Aorta (tissue), 5 donors: ENCODE measurements at regions not wholly inside any gene's neighbourhood (a gene's known extent, or its start where the extent isn't known, plus 50 kb on each side); places are given as distances from the start of the nearest gene placed in this dataset.

Experiments used
- ATAC-seq: fragments of 200-7000 bp; cut with Tn5 transposase; one replicate; pipeline ENCODE4 v1.9.1; 2022; ENCODE audit warnings: moderate library complexity; ENCODE audit not compliant: low FRiP score
- DNase-seq, 2 donors: peaks; one replicate each; pipeline ENCODE4 v3.0.0-alpha.2; 2020
- H3K27ac ChIP-seq, 2 donors: one replicate each; pipeline ENCODE4 v1.5.1; 2013; ENCODE audit warnings: low read length in 2 of 2, mild to moderate bottlenecking in 2 of 2, moderate library complexity in 2 of 2, control low read depth in 1 of 2, inconsistent platforms in 1 of 2, low read depth in 1 of 2
- H3K27me3 ChIP-seq, 2 donors: one replicate each; pipeline ENCODE4 v1.6.1; 2013; ENCODE audit warnings: control low read depth in 1 of 2, low read length in 1 of 2, mild to moderate bottlenecking in 1 of 2, moderate library complexity in 1 of 2; ENCODE audit not compliant: insufficient read depth in 2 of 2, control insufficient read depth in 1 of 2
- H3K36me3 ChIP-seq, 2 donors: one replicate each; pipeline ENCODE4 v1.6.1; 2013; ENCODE audit warnings: control low read depth in 1 of 2, low read length in 1 of 2, mild to moderate bottlenecking in 1 of 2; ENCODE audit not compliant: insufficient read depth in 2 of 2, control insufficient read depth in 1 of 2
- H3K4me1 ChIP-seq, 2 donors: one replicate each; pipeline ENCODE4 v1.6.1; 2013; ENCODE audit warnings: low read length in 2 of 2, control low read depth in 1 of 2, mild to moderate bottlenecking in 1 of 2, moderate library complexity in 1 of 2; ENCODE audit not compliant: insufficient read depth in 2 of 2, control insufficient read depth in 1 of 2
- H3K4me3 ChIP-seq, 2 donors: one replicate each; pipeline ENCODE4 v1.5.1; 2013; ENCODE audit warnings: low read length in 2 of 2, control low read depth in 1 of 2, mild to moderate bottlenecking in 1 of 2
- H3K9me3 ChIP-seq: one replicate; pipeline ENCODE4 v1.6.1; 2013; ENCODE audit warnings: mild to moderate bottlenecking, low read length; ENCODE audit not compliant: control insufficient read depth
- WGBS, 2 donors: extraction: QIAGEN DNeasy Blood & Tissue Kit; methylation state at CpG; one replicate each; pipeline ENCODE4 v1.1.7; 2013; 5-methylcytosine and 5-hydroxymethylcytosine counted together
- intact Hi-C, 2 donors: fragments of 100-400 bp; cut with DNase I; formaldehyde crosslinking; loops; one replicate each; pipeline versions ENCODE4 v1.14.2 to v1.15.0; 2022
- donor health status: healthy with polysubstance abuse.
- donor health status: Bipolar disorder and iron deficiency.
- donor health status: DM: no; HTN: no; CAD: no.
- donor health status: DM: no; HTN: no; CAD: no.
- donor health status: DM: yes; HTN: yes; CAD: no.

DNA sequence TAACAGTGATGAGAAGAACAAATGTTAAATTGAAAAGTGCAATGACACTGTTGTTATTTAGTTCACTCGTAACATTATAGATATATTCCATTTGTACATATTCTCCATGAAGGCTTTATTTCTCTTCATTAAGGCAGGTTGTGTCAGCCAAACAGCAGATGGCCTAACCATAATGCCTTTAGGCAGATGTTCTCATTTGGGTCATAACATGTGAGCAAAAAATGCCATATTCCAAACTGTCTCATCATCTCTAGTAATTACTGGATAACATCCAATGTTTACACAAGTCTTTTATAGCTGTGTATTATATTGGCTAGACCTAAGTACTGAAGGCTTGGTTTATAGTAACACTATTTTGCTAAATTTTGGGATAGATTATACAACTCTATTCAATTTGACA lies 87.2 kb upstream of the CHODL start:
- Histone ChIP-seq H3K9me3 (peaks cover 4% of the 10 kb centered on the region), H3K27me3 (no peaks in the 10 kb centered on the region), H3K36me3 (no peaks in the 10 kb centered on the region), H3K4me1 (no peaks in the 10 kb centered on the region), H3K4me3 (no peak overlapping the region), H3K27ac (no peak overlapping the region)
- 93 to 100% methylated on average over 1 of the region's 1 CpG for WGBS, 2 donors
- intact Hi-C loops = no loop called here
- no peak for ATAC-seq
- DNase-seq = no peak

DNA sequence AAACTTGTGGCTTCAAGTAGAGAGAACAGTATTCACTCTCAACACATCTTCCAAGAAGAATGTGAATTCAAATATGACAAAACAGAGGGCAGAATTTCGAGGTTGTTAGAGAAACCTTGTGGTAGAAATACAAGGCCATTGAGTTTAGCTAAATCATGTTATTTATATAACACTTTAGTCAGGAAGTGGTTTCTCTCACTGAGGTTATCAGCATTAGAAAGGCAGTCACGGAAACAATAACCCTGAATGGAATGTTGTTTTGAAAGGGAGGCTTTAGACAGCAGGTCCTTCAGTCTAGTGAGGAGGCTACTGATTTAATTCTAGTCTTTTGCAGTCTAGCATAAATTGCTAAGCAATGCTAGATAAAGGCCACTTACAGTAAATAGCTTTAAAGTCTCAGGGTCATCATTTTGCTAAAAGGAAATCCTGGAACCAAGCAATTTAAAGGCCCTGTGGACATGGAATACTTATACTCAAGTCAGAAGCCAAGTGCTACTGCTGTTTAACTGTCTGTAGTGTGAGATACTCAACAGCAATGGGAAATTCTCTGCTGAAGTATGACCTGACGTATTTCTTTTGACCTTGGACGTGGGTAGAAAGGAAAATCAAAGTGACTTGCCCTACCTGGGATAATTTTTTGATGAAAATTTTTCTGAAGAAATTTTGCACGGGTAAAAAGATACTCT lies 89.0 kb upstream of the CHODL start:
- WGBS, 2 donors = 46 to 49% methylated on average over 5 of the region's 5 CpGs
- Histone ChIP-seq H3K9me3 (peaks cover 4% of the 10 kb centered on the region), H3K4me3 (no peak overlapping the region), H3K36me3 (no peaks in the 10 kb centered on the region), H3K27me3 (no peaks in the 10 kb centered on the region), H3K4me1 (no peaks in the 10 kb centered on the region), H3K27ac (no peak overlapping the region)
- no peak for DNase-seq
- intact Hi-C loops = no loop called here
- no peak for ATAC-seq

DNA sequence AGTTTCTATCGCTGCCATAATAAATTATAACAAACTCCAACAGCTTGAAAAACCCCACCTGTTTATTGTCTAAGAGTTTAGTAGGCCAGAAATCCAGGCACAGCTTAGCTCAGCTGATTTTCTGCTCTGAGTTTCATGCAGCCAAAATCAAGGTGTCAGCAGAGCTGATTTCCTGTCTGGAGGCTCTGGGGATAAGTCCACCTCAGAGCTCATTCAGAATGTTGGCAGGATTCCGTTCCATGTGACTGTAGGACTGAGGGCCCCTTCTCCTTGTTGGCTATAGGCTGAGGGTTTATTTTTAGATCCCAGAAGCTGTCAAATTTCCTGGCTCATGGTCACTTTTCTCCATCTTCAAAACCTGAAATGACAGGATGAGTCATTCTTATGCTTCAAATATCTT lies 91.6 kb upstream of the CHODL start:
- 53 to 57% methylated on average over 2 of the region's 2 CpGs for WGBS, 2 donors
- DNase-seq = no peak
- H3K27ac ChIP-seq = no peak overlapping the region
- no peaks in the 10 kb centered on the region for H3K4me1 ChIP-seq
- H3K9me3 ChIP-seq = peaks cover 3% of the 10 kb centered on the region
- no peak overlapping the region for H3K4me3 ChIP-seq
- ATAC-seq = no peak
- intact Hi-C loops = no loop called here
- no peaks in the 10 kb centered on the region for H3K27me3 ChIP-seq
- no peaks in the 10 kb centered on the region for H3K36me3 ChIP-seq

GRCh38 chr21:18152371-18152770 lies 92.3 kb upstream of the CHODL start:
- H3K27ac ChIP-seq = no peak overlapping the region
- ATAC-seq (no peak), DNase-seq (no peak)
- H3K9me3 ChIP-seq = peaks cover 3% of the 10 kb centered on the region
- H3K4me3 ChIP-seq = no peak overlapping the region
- intact Hi-C loops = no loop called here
- no peaks in the 10 kb centered on the region for H3K27me3 ChIP-seq
- H3K4me1 ChIP-seq = no peaks in the 10 kb centered on the region
- WGBS, 2 donors = 82 to 83% methylated on average over 2 of the region's 2 CpGs
- no peaks in the 10 kb centered on the region for H3K36me3 ChIP-seq

DNA sequence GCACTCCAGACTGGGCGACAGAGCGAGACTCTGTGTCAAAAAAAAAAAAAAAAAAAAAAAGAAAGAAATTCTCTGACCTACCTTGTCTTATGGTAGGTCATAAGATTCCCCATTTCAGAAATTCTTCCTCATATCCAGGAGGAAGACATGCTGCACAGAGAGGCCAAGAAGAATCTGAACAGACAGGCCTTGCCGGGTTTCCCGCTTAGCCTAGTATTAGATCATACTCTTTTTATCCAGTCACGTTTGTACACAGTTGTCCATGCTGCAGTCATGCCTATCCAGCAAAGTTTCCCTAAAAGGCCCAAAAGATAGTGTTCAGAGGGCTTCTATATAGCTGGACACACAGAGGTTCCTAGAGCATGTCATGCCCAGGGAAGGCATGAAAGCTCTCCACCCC lies 93.6 kb upstream of the CHODL start:
- Histone ChIP-seq H3K27ac (no peak overlapping the region), H3K9me3 (peaks cover 1% of the 10 kb centered on the region), H3K36me3 (no peaks in the 10 kb centered on the region), H3K4me3 (no peak overlapping the region), H3K27me3 (no peaks in the 10 kb centered on the region), H3K4me1 (no peaks in the 10 kb centered on the region)
- WGBS, 2 donors = 92 to 93% methylated on average over 5 of the region's 5 CpGs
- ATAC-seq = no peak
- intact Hi-C loops = no loop called here
- no peak for DNase-seq

- H3K36me3 ChIP-seq = no peaks in the 10 kb centered on the region
- intact Hi-C loops = no loop called here
- no peaks in the 10 kb centered on the region for H3K4me1 ChIP-seq
- H3K27ac ChIP-seq = no peak overlapping the region
- H3K27me3 ChIP-seq = no peaks in the 10 kb centered on the region
- H3K4me3 ChIP-seq = no peak overlapping the region
- DNase-seq (no peak), ATAC-seq (no peak)
- H3K9me3 ChIP-seq = peaks cover 1% of the 10 kb centered on the region
Measured at GRCh38 chr21:18148401-18148800, 96.2 kb upstream of the CHODL start.

- DNase-seq = no peak
- H3K9me3 ChIP-seq = no peaks in the 10 kb centered on the region
- H3K27ac ChIP-seq = no peak overlapping the region
- 49 to 50% methylated on average over 3 of the region's 3 CpGs for WGBS, 2 donors
- no peaks in the 10 kb centered on the region for H3K4me1 ChIP-seq
- H3K27me3 ChIP-seq = no peaks in the 10 kb centered on the region
- H3K36me3 ChIP-seq = no peaks in the 10 kb centered on the region
- ATAC-seq = no peak
- intact Hi-C loops = no loop called here
- H3K4me3 ChIP-seq = no peak overlapping the region
Measured at GRCh38 chr21:18147678-18148077, 97.0 kb upstream of the CHODL start.

DNA sequence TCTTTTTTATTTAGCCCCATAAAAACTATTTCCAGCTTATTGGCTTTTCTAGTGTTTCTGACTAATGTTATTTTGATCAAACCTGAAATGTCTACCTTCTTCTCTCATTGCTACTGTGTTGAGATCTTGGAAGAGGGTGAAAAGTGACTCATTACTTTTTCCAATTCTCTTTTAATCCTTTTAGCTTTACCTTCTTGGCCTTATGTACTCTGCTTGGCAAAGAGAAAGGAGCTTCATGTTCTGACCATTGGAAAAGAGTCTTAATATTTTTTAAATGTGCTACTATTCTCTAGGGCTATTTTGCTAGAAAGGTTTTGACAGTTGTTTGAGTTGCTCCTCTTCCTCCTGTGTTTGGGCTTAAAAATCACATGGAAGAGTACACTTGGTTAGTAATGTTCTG lies 97.8 kb upstream of the CHODL start:
- Histone ChIP-seq H3K27me3 (no peaks in the 10 kb centered on the region), H3K9me3 (no peaks in the 10 kb centered on the region), H3K36me3 (no peaks in the 10 kb centered on the region), H3K4me3 (no peak overlapping the region), H3K27ac (no peak overlapping the region), H3K4me1 (no peaks in the 10 kb centered on the region)
- ATAC-seq (no peak), DNase-seq (no peak)
- intact Hi-C loops = no loop called here

GRCh38 chr21:18144339-18144738 lies 100.3 kb upstream of the CHODL start:
- WGBS, 2 donors = 58 to 71% methylated on average over 3 of the region's 3 CpGs
- Histone ChIP-seq H3K27me3 (no peaks in the 10 kb centered on the region), H3K4me1 (no peaks in the 10 kb centered on the region), H3K9me3 (no peaks in the 10 kb centered on the region), H3K27ac (no peak overlapping the region), H3K36me3 (no peaks in the 10 kb centered on the region), H3K4me3 (no peak overlapping the region)
- DNase-seq = no peak
- intact Hi-C loops = no loop called here
- ATAC-seq = no peak
